ENCODE measurements at regions not wholly inside any gene's neighbourhood (a gene's known extent, or its start where the extent isn't known, plus 50 kb on each side); places are given as distances from the start of the nearest gene placed in this dataset.

- TF ChIP-seq NR2F2 (IDR thresholded peaks at IDR 0.05) = no peak
- TF ChIP-seq RAD21 (IDR thresholded peaks at IDR 0.05) = no peak
- no peak for TF ChIP-seq JUND (IDR thresholded peaks at IDR 0.05)
- no peak for TF ChIP-seq CTCF (IDR thresholded peaks at IDR 0.05; ENCODE audit: low read depth, low read length, missing input control)
- TF ChIP-seq HNF4A (conservative IDR thresholded peaks at IDR 0.05) = no peak
- TF ChIP-seq, protein P1, sequence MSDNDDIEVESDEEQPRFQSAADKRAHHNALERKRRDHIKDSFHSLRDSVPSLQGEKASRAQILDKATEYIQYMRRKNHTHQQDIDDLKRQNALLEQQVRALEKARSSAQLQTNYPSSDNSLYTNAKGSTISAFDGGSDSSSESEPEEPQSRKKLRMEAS (IDR thresholded peaks at IDR 0.05) = no peak
- TF ChIP-seq FOXA2 (IDR thresholded peaks at IDR 0.05) = no peak
- no peak for TF ChIP-seq SP1 (IDR thresholded peaks at IDR 0.05)
- no peak for TF ChIP-seq TAF1 (conservative IDR thresholded peaks at IDR 0.05)
- no peak for TF ChIP-seq REST (IDR thresholded peaks at IDR 0.05)
- no peak for TF ChIP-seq HNF4G (IDR thresholded peaks at IDR 0.05)
- no peak for TF ChIP-seq FOXA1 (IDR thresholded peaks at IDR 0.05)
- no peak for TF ChIP-seq YY1 (IDR thresholded peaks at IDR 0.05)
- TF ChIP-seq, protein P2, sequence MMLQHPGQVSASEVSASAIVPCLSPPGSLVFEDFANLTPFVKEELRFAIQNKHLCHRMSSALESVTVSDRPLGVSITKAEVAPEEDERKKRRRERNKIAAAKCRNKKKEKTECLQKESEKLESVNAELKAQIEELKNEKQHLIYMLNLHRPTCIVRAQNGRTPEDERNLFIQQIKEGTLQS (IDR thresholded peaks at IDR 0.05) = no peak
- TF ChIP-seq, protein P3, sequence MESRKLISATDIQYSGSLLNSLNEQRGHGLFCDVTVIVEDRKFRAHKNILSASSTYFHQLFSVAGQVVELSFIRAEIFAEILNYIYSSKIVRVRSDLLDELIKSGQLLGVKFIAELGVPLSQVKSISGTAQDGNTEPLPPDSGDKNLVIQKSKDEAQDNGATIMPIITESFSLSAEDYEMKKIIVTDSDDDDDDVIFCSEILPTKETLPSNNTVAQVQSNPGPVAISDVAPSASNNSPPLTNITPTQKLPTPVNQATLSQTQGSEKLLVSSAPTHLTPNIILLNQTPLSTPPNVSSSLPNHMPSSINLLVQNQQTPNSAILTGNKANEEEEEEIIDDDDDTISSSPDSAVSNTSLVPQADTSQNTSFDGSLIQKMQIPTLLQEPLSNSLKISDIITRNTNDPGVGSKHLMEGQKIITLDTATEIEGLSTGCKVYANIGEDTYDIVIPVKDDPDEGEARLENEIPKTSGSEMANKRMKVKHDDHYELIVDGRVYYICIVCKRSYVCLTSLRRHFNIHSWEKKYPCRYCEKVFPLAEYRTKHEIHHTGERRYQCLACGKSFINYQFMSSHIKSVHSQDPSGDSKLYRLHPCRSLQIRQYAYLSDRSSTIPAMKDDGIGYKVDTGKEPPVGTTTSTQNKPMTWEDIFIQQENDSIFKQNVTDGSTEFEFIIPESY (IDR thresholded peaks at IDR 0.05) = no peak
- TF ChIP-seq RXRA (IDR thresholded peaks at IDR 0.05) = no peak
- H3K36me3 ChIP-seq (ENCODE audit: control insufficient read depth in 4 of 4, insufficient read depth in 3 of 4, low read depth in 1 of 4, low read length in 3 of 4) = no peaks in the 10 kb centered on the region
- no peaks in the 10 kb centered on the region for H3K4me1 ChIP-seq (ENCODE audit: control insufficient read depth in 4 of 4, insufficient read depth in 4 of 4, low read length in 3 of 4)
- no peak overlapping the region for H3K9ac ChIP-seq (ENCODE audit: low read depth in 1 of 2, low read length in 2 of 2)
- no peak overlapping the region for H3K27ac ChIP-seq (ENCODE audit: low read depth in 1 of 2, low read length in 2 of 2)
- no peak for DNase-seq (ENCODE audit: low spot score)
- H3K9me3 ChIP-seq (ENCODE audit: control insufficient read depth in 4 of 4, low read length in 3 of 4) = no peaks in the 10 kb centered on the region
- 87% methylated on average over 4 of the region's 4 CpGs for WGBS
- peaks cover 0 to 3% (median 0%) of the 10 kb centered on the region in 4 donors for H3K27me3 ChIP-seq (ENCODE audit: control insufficient read depth in 4 of 4, insufficient read depth in 4 of 4, low read length in 3 of 4)
- H3K4me3 ChIP-seq (ENCODE audit: low read depth in 1 of 3, low read length in 3 of 3) = no peak overlapping the region
Observed at GRCh38 chr10:9003122-9003521, 948.6 kb downstream of the GATA3 start.

GRCh38 chr10:9004736-9005135 is 950.2 kb downstream of the GATA3 start:
- Histone ChIP-seq H3K9ac (ENCODE audit: low read depth in 1 of 2, low read length in 2 of 2) (no peak overlapping the region), H3K4me3 (ENCODE audit: low read depth in 1 of 3, low read length in 3 of 3) (no peak overlapping the region), H3K4me1 (ENCODE audit: control insufficient read depth in 4 of 4, insufficient read depth in 4 of 4, low read length in 3 of 4) (no peaks in the 10 kb centered on the region), H3K27ac (ENCODE audit: low read depth in 1 of 2, low read length in 2 of 2) (no peak overlapping the region), H3K36me3 (ENCODE audit: control insufficient read depth in 4 of 4, insufficient read depth in 3 of 4, low read depth in 1 of 4, low read length in 3 of 4) (no peaks in the 10 kb centered on the region), H3K27me3 (ENCODE audit: control insufficient read depth in 4 of 4, insufficient read depth in 4 of 4, low read length in 3 of 4) (peaks cover 0 to 3% (median 0%) of the 10 kb centered on the region in 4 donors), H3K9me3 (ENCODE audit: control insufficient read depth in 4 of 4, low read length in 3 of 4) (no peaks in the 10 kb centered on the region)
- DNase-seq (ENCODE audit: low spot score) = no peak
- 76% methylated on average over 6 of the region's 6 CpGs for WGBS
- TF ChIP-seq GABPA (IDR thresholded peaks at IDR 0.05 in 1 of 2, conservative IDR thresholded peaks at IDR 0.05 in 1 of 2) (no peak), TAF1 (conservative IDR thresholded peaks at IDR 0.05) (no peak), NR2F2 (IDR thresholded peaks at IDR 0.05) (no peak), HNF4G (IDR thresholded peaks at IDR 0.05) (no peak), YY1 (IDR thresholded peaks at IDR 0.05) (no peak), JUND (IDR thresholded peaks at IDR 0.05) (no peak), SP1 (IDR thresholded peaks at IDR 0.05) (no peak), CTCF (IDR thresholded peaks at IDR 0.05; ENCODE audit: low read depth, low read length, missing input control) (no peak), EGR1 (IDR thresholded peaks at IDR 0.05; ENCODE audit: low read depth in 2 of 2) (no peak)
- TF ChIP-seq, protein P3 (IDR thresholded peaks at IDR 0.05) = no peak
- TF ChIP-seq, protein P2 (IDR thresholded peaks at IDR 0.05) = no peak
